H1 (cell line): ENCODE measurements at regions not wholly inside any gene's neighbourhood (a gene's known extent, or its start where the extent isn't known, plus 50 kb on each side); places are given as distances from the start of the nearest gene placed in this dataset.

Experiments
- CTCF ChIP-seq, 3 experiments: IDR thresholded peaks; 1 replicate in 2 of 3; 2 replicates in 1 of 3; pipeline versions ENCODE4 v1.5.1 to v1.6.1; 2011; ENCODE audit warnings: low read length in 3 of 3, mild to moderate bottlenecking in 3 of 3, inconsistent platforms in 2 of 3, low read depth in 1 of 3, moderate library complexity in 1 of 3; ENCODE audit not compliant: insufficient read depth in 1 of 3; ENCODE audit errors: control extremely low read depth in 1 of 3
- EZH2 ChIP-seq: fragments of 200-600 bp; sonication (generic); IDR thresholded peaks from 2 replicates; pipeline ENCODE4 v1.7.1; 2012; ENCODE audit warnings: low read depth, mild to moderate bottlenecking, moderate library complexity, low read length, inconsistent platforms; ENCODE audit not compliant: severe bottlenecking
- POLR2A ChIP-seq, 2 experiments: IDR thresholded peaks; 1 replicate in 1 of 2; 2 replicates in 1 of 2; pipeline ENCODE4 v1.6.1; 2011; ENCODE audit warnings: low read depth in 2 of 2, low read length in 2 of 2, mild to moderate bottlenecking in 2 of 2; ENCODE audit errors: control extremely low read depth in 1 of 2
- POLR2AphosphoS5 ChIP-seq: IDR thresholded peaks from 2 replicates; pipeline ENCODE4 v1.6.1; 2011; ENCODE audit warnings: low read depth, low read length
- RAD21 ChIP-seq, 2 experiments: IDR thresholded peaks in 1 of 2; conservative IDR thresholded peaks in 1 of 2; 2 replicates each; pipeline ENCODE4 v1.6.1; 2011; ENCODE audit warnings: low read depth in 2 of 2, low read length in 2 of 2, improper control_type of control experiment in 1 of 2, inconsistent platforms in 1 of 2, mild to moderate bottlenecking in 1 of 2, moderate library complexity in 1 of 2
- RFX5 ChIP-seq: IDR thresholded peaks from 2 replicates; pipeline ENCODE4 v1.6.1; 2011; ENCODE audit warnings: low read depth, low read length, improper control_type of control experiment, borderline replicate concordance

- TF ChIP-seq CTCF (IDR thresholded peaks at IDR 0.05; ENCODE audit: control extremely low read depth in 1 of 3, insufficient read depth in 1 of 3, low read depth in 1 of 3, low read length in 3 of 3) (no peak), EZH2 (no peak), POLR2AphosphoS5 (no peak), RFX5 (no peak), POLR2A (IDR thresholded peaks at IDR 0.05; ENCODE audit: control extremely low read depth in 1 of 2, low read depth in 2 of 2, low read length in 2 of 2) (no peak), RAD21 (IDR thresholded peaks at IDR 0.05 in 1 of 2, conservative IDR thresholded peaks at IDR 0.05 in 1 of 2; ENCODE audit: low read depth in 2 of 2, low read length in 2 of 2) (no peak)
These were observed 216.5 kb downstream of the TFAP2C start for GRCh38 chr20:56845546-56846086.
